ENCODE measurements at regions not wholly inside any gene's neighbourhood (a gene's known extent, or its start where the extent isn't known, plus 50 kb on each side); places are given as distances from the start of the nearest gene placed in this dataset.

- H3K79me2 ChIP-seq (ENCODE audit: control insufficient read depth, insufficient read depth, low read length): no peaks in the 10 kb centered on the region
- H2AFZ ChIP-seq (ENCODE audit: low read depth, low read length): no peak overlapping the region
- peaks cover 0 to 7% of the 10 kb centered on the region in 2 experiments; a peak in 1 of 5 replicates for H3K4me1 ChIP-seq (replicated peaks in 1 of 2; ENCODE audit: control insufficient read depth in 2 of 2, insufficient read depth in 2 of 2, low read length in 2 of 2)
- CTCF ChIA-PET (ENCODE audit: low intra/inter-chr PET ratio): no interaction called here
- POLR2A ChIA-PET: no interaction called here
- no peaks in the 10 kb centered on the region for H3K36me3 ChIP-seq (ENCODE audit: control insufficient read depth, insufficient read depth, low read length)
- H3K9ac ChIP-seq (ENCODE audit: insufficient read depth in 1 of 2, low read depth in 2 of 2, low read length in 2 of 2): no peak overlapping the region
- no peaks in the 10 kb centered on the region for H3K9me1 ChIP-seq (ENCODE audit: control insufficient read depth, insufficient read depth, low read length)
- in situ Hi-C loops (cut with MboI): no loop called here
- FAIRE-seq (no peak), DNase-seq (ENCODE audit: extremely low read depth in 1 of 4, low spot score in 3 of 4) (no peak), ATAC-seq (no peak)
- H3K4me2 ChIP-seq (ENCODE audit: insufficient read depth, low read length): no peak overlapping the region
- no peak for TF ChIP-seq BCOR (IDR thresholded peaks at IDR 0.05)
- TF ChIP-seq PYGO2 (tag; IDR thresholded peaks at IDR 0.05): no peak
- TF ChIP-seq MEF2D (tag; conservative IDR thresholded peaks at IDR 0.05; ENCODE audit: low read depth): no peak
- no peak for TF ChIP-seq STAG1 (CRISPR knock-in tag; IDR thresholded peaks at IDR 0.05; ENCODE audit: borderline replicate concordance)
- TF ChIP-seq RFX1 (IDR thresholded peaks at IDR 0.05): no peak
- TF ChIP-seq SMAD1 (IDR thresholded peaks at IDR 0.05; ENCODE audit: low read depth, low read length, partially characterized antibody): no peak
- no peak for TF ChIP-seq CCAR2 (IDR thresholded peaks at IDR 0.05; ENCODE audit: low read depth, low read length)
- no peak for TF ChIP-seq KHSRP (IDR thresholded peaks at IDR 0.05)
- no peak for TF ChIP-seq CREB3 (tag; conservative IDR thresholded peaks at IDR 0.05; ENCODE audit: low read depth)
- no peak for TF ChIP-seq CHD2 (IDR thresholded peaks at IDR 0.05; ENCODE audit: low read depth, low read length)
- no peak for TF ChIP-seq CBX5 (IDR thresholded peaks at IDR 0.05; ENCODE audit: borderline replicate concordance, low read depth)
- no peak for TF ChIP-seq PTBP1 (IDR thresholded peaks at IDR 0.05; ENCODE audit: low read depth, low read length)
- no peak for TF ChIP-seq IFI16 (CRISPR knock-in tag; IDR thresholded peaks at IDR 0.05)
- TF ChIP-seq PHB2 (IDR thresholded peaks at IDR 0.05; ENCODE audit: low read depth): no peak
- no peak for TF ChIP-seq MECOM (CRISPR knock-in tag; IDR thresholded peaks at IDR 0.05)
- TF ChIP-seq ARNT (IDR thresholded peaks at IDR 0.05): no peak
- no peak for TF ChIP-seq TBL1XR1 (IDR thresholded peaks at IDR 0.05; ENCODE audit: low read length in 2 of 2)
- H3K27ac ChIP-seq (ENCODE audit: extremely low read depth, low read depth, low read length): no peak overlapping the region
- H3K4me3 ChIP-seq: no peak overlapping the region
- intact Hi-C loops (cut with micrococcal nuclease): no loop called here
- H4K20me1 ChIP-seq (replicated peaks; ENCODE audit: control insufficient read depth, insufficient read depth, low read length): no peaks in the 10 kb centered on the region
- no TSS peak for BruUV-seq (replicated peaks)
- H3K27me3 ChIP-seq (ENCODE audit: control insufficient read depth in 2 of 2, insufficient read depth in 2 of 2, low read length in 2 of 2): peaks cover 0 to 14% of the 10 kb centered on the region in 2 experiments; a peak in 2 of 5 replicates
- no peaks in the 10 kb centered on the region for H3K9me3 ChIP-seq (replicated peaks; ENCODE audit: control insufficient read depth, insufficient read depth, low read depth, low read length)
- 10% methylated on average over 4 of the region's 4 CpGs for WGBS (ENCODE audit: insufficient coverage, low coverage, missing lambda C conversion rate)
These were observed 282.6 kb downstream of the FOXO1 start for GRCh38 chr13:40383885-40384284.
